HUES48 (cell line): ENCODE measurements at regions not wholly inside any gene's neighbourhood (a gene's known extent, or its start where the extent isn't known, plus 50 kb on each side); places are given as distances from the start of the nearest gene placed in this dataset.

Experiments used
- H3K27ac ChIP-seq: one replicate; pipeline ENCODE4 v1.7.0; 2013; ENCODE audit warnings: low read depth, low read length, inconsistent platforms
- H3K27me3 ChIP-seq: 2 replicates; pipeline ENCODE4 v1.6.1; 2013; ENCODE audit warnings: mild to moderate bottlenecking, low read length; ENCODE audit not compliant: control insufficient read depth, insufficient read depth
- H3K36me3 ChIP-seq: 2 replicates; pipeline ENCODE4 v1.6.1; 2013; ENCODE audit warnings: low read length; ENCODE audit not compliant: control insufficient read depth, insufficient read depth
- H3K4me1 ChIP-seq: 2 replicates; pipeline ENCODE4 v1.6.1; 2013; ENCODE audit warnings: mild to moderate bottlenecking, low read length; ENCODE audit not compliant: control insufficient read depth, insufficient read depth
- H3K4me3 ChIP-seq: 2 replicates; pipeline ENCODE4 v1.5.1; 2013; ENCODE audit warnings: mild to moderate bottlenecking, low read depth, low read length
- H3K9ac ChIP-seq: 2 replicates; pipeline ENCODE4 v1.6.1; 2013; ENCODE audit warnings: mild to moderate bottlenecking, low read depth, low read length, moderate library complexity
- H3K9me3 ChIP-seq: 2 replicates; pipeline ENCODE4 v1.6.1; 2013; ENCODE audit warnings: low read length; ENCODE audit not compliant: control insufficient read depth, insufficient read depth

GRCh38 chr7:135828604-135829003 lies 80.0 kb upstream of the FAM180A start:
- H3K27me3 ChIP-seq: no peaks in the 10 kb centered on the region

GRCh38 chr7:135827391-135827790 lies 78.8 kb upstream of the FAM180A start:
- Histone ChIP-seq H3K4me1 (no peaks in the 10 kb centered on the region), H3K9ac (no peak overlapping the region), H3K27me3 (no peaks in the 10 kb centered on the region), H3K4me3 (no peak overlapping the region), H3K36me3 (no peaks in the 10 kb centered on the region), H3K9me3 (no peaks in the 10 kb centered on the region), H3K27ac (no peak overlapping the region)

More at GRCh38 chr7:135828604-135829003, 80.0 kb upstream of the FAM180A start:
- H3K9me3 ChIP-seq: no peaks in the 10 kb centered on the region
- H3K9ac ChIP-seq: no peak overlapping the region
- no peak overlapping the region for H3K27ac ChIP-seq
- no peaks in the 10 kb centered on the region for H3K4me1 ChIP-seq
- H3K36me3 ChIP-seq: no peaks in the 10 kb centered on the region
- no peak overlapping the region for H3K4me3 ChIP-seq

GRCh38 chr7:135825406-135825805 lies 76.8 kb upstream of the FAM180A start:
- Histone ChIP-seq H3K27me3 (no peaks in the 10 kb centered on the region), H3K9me3 (no peaks in the 10 kb centered on the region), H3K9ac (no peak overlapping the region), H3K27ac (no peak overlapping the region), H3K4me1 (no peaks in the 10 kb centered on the region), H3K4me3 (no peak overlapping the region), H3K36me3 (no peaks in the 10 kb centered on the region)

- H3K4me3 ChIP-seq: no peak overlapping the region
- no peak overlapping the region for H3K27ac ChIP-seq
- no peaks in the 10 kb centered on the region for H3K4me1 ChIP-seq
- no peaks in the 10 kb centered on the region for H3K9me3 ChIP-seq
- H3K27me3 ChIP-seq: no peaks in the 10 kb centered on the region
- H3K9ac ChIP-seq: no peak overlapping the region
- no peaks in the 10 kb centered on the region for H3K36me3 ChIP-seq
Measured at GRCh38 chr7:135822376-135822775, 73.8 kb upstream of the FAM180A start.

- Histone ChIP-seq H3K27me3 (no peaks in the 10 kb centered on the region), H3K36me3 (no peaks in the 10 kb centered on the region), H3K9me3 (no peaks in the 10 kb centered on the region), H3K9ac (no peak overlapping the region), H3K4me3 (no peak overlapping the region), H3K4me1 (no peaks in the 10 kb centered on the region), H3K27ac (no peak overlapping the region)
Measured at GRCh38 chr7:135817583-135817982, 69.0 kb upstream of the FAM180A start.

DNA sequence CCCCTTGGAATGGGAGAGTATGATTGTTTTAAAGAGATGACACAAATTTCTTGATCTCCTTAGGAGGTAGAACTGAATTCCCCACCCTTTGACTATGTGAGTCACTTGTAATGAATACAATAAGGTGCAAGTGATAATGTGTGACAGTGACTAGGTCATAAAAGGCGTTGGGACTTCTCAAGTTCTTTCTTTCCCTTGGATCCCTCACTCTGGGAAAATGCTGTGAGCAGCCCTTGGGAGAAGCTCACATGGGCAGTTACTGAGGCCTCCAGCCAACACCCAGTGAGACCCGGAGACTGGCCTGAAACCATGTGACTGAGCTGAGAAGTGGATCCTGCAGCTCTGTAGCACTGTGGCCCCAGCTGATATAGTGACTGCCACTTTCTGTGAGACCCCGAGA lies 66.4 kb upstream of the FAM180A start:
- Histone ChIP-seq H3K27me3 (no peaks in the 10 kb centered on the region), H3K9me3 (no peaks in the 10 kb centered on the region), H3K4me1 (no peaks in the 10 kb centered on the region), H3K36me3 (no peaks in the 10 kb centered on the region), H3K4me3 (no peak overlapping the region), H3K9ac (no peak overlapping the region), H3K27ac (no peak overlapping the region)

GRCh38 chr7:135812148-135812547 lies 63.5 kb upstream of the FAM180A start:
- no peak overlapping the region for H3K27ac ChIP-seq
- no peaks in the 10 kb centered on the region for H3K36me3 ChIP-seq
- H3K9ac ChIP-seq: no peak overlapping the region
- no peak overlapping the region for H3K4me3 ChIP-seq
- no peaks in the 10 kb centered on the region for H3K27me3 ChIP-seq
- no peaks in the 10 kb centered on the region; the same call in 1 of the 2 replicates for H3K4me1 ChIP-seq
- no peaks in the 10 kb centered on the region for H3K9me3 ChIP-seq

DNA sequence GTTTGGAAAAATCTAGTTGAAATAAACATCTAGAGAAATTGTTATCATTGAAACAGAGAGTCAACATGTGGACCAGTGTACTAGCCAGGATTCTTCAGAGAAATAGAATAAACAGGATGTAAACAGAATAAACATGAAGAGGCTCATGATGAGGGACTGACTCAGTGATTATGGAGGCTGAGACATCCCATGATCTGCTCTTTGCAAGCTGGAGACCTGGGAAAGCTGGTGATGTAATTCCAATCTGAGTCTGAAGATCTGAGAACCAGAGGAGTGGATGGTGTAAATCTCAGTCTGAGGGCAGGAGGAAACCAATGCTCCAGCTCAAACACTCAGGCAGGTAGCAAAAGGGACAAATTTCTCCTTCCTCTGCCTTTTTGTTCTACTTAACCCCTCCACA lies 62.9 kb upstream of the FAM180A start:
- H3K4me1 ChIP-seq: no peaks in the 10 kb centered on the region; the same call in 1 of the 2 replicates
- H3K4me3 ChIP-seq: no peak overlapping the region
- no peak overlapping the region for H3K9ac ChIP-seq
- H3K27ac ChIP-seq: no peak overlapping the region
- H3K9me3 ChIP-seq: no peaks in the 10 kb centered on the region
- H3K36me3 ChIP-seq: no peaks in the 10 kb centered on the region
- no peaks in the 10 kb centered on the region for H3K27me3 ChIP-seq

- Histone ChIP-seq H3K4me1 (no peaks in the 10 kb centered on the region; the same call in 1 of the 2 replicates), H3K27ac (no peak overlapping the region), H3K9me3 (no peaks in the 10 kb centered on the region), H3K4me3 (no peak overlapping the region), H3K36me3 (no peaks in the 10 kb centered on the region), H3K9ac (no peak overlapping the region), H3K27me3 (no peaks in the 10 kb centered on the region)
Measured at GRCh38 chr7:135808206-135808605, 59.6 kb upstream of the FAM180A start.

DNA sequence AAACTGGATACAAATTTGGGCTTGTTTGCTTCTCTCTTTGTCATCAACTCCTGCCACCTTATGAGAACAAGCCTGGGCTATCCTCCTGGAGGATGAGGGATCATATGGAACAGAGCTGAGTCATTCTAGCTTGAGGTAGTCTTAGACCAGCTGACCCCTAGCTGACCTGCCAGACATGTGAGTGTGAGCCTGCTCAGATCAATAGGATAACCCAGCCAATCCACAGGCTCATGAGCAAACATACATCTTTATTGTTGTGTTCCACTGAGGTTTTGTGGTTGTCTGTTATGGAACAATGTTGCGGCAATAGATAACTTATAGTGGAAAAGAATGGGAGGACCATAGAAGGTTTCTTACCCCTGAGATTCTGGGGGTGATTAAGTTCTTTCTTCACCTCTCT lies 54.5 kb upstream of the FAM180A start:
- peaks cover 8% of the 10 kb centered on the region for H3K4me1 ChIP-seq
- no peak overlapping the region for H3K4me3 ChIP-seq
- no peak overlapping the region for H3K9ac ChIP-seq
- no peaks in the 10 kb centered on the region for H3K36me3 ChIP-seq
- no peak overlapping the region for H3K27ac ChIP-seq
- no peaks in the 10 kb centered on the region; the same call in 1 of the 2 replicates for H3K27me3 ChIP-seq
- no peaks in the 10 kb centered on the region for H3K9me3 ChIP-seq

- H3K9me3 ChIP-seq: no peaks in the 10 kb centered on the region
- H3K36me3 ChIP-seq: no peaks in the 10 kb centered on the region
- no peak overlapping the region for H3K4me3 ChIP-seq
- no peak overlapping the region for H3K9ac ChIP-seq
- peaks cover 8% of the 10 kb centered on the region for H3K4me1 ChIP-seq
- H3K27me3 ChIP-seq: no peaks in the 10 kb centered on the region; the same call in 1 of the 2 replicates
- no peak overlapping the region for H3K27ac ChIP-seq
Measured at GRCh38 chr7:135802697-135803096, 54.1 kb upstream of the FAM180A start.

- Histone ChIP-seq H3K9ac (no peak overlapping the region), H3K4me3 (no peak overlapping the region)
Measured at GRCh38 chr7:135801877-135802276, 53.3 kb upstream of the FAM180A start.

More at GRCh38 chr7:135801877-135802276, 53.3 kb upstream of the FAM180A start:
- Histone ChIP-seq H3K4me1 (peaks cover 8% of the 10 kb centered on the region), H3K9me3 (no peaks in the 10 kb centered on the region), H3K27ac (no peak overlapping the region), H3K36me3 (no peaks in the 10 kb centered on the region), H3K27me3 (no peaks in the 10 kb centered on the region; the same call in 1 of the 2 replicates)
